ENCODE measurements at regions not wholly inside any gene's neighbourhood (a gene's known extent, or its start where the extent isn't known, plus 50 kb on each side); places are given as distances from the start of the nearest gene placed in this dataset.
"Not testable (repeated sequence)": the region's sequence is repeated elsewhere in the genome, so short reads cannot be mapped to it uniquely, and the experiment has no call there.

DNA sequence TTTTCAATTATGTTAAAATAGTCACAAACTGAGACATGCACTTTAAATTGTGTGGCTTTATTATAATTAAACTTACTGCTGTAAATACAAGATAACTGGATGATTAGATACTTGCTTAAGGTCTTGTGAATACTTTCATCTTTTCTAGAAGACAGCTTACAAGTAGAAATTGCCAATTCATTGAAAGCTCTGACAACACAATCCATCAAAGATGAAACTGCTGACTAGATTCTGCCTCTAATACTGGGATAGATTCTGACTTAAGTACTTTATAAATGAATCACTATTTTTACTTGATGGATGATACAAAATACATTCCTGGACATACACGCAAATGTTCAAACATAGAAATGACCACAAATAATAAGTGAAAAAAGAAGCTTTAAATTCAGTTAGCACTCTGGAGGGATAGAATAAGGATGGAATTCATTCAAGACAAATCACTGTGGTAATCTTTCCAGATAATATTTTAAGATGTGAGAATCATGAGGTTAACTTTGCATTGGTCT lies 876.8 kb downstream of the RPS29 start:
- no peak for DNase-seq

DNA sequence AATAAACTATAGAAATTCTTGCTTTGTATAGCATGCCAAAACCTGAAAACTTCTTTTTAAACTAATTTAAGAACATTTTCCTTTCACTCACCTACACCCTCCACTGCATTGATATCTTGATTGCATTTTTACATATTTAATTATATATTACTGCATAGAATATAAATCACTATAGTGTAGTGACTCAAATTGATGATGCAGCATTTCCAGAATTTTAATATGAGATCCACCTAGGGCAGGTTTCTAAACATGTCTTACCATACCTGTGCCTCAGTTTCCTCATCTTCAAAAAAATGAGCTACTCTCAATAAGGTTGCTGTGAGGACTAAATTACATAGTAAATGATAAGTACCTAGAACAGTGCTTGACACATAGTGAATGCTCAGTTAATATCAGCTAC lies 881.5 kb downstream of the RPS29 start:
- no peak for DNase-seq

DNA sequence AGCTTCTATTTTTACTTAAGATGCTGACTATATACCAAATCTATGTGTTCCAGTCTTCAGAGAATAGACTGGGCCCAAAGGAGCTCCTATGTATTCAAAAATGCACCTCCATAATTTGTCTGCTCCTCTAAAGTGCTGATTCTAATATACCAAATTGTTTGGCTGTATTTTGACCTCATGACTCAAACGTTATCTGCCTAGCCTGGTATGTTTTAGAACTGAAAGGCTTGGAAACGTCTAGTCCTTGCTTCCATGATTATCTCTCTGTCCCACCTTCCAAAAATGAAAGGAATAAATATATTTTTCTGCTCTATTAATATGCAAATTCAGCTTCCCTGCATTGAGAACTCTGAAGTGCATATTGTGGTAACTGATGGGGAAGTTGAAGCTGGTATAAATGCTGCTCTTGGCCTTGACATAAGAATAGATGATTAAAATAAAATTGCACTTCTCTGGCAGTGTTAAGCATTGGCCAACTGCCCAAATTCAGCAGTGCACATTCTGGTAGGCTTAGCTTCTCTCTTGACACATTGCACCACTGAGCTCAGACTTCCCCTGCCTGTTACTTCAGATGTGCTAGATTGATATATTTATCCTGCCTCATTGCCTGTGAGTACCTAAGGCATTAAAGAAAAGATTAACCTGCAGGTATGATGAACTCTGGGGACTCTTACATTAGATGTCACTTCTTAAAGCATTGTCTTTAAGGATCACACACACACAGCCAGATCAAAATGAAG lies 882.3 kb downstream of the RPS29 start:
- no peak for DNase-seq

DNA sequence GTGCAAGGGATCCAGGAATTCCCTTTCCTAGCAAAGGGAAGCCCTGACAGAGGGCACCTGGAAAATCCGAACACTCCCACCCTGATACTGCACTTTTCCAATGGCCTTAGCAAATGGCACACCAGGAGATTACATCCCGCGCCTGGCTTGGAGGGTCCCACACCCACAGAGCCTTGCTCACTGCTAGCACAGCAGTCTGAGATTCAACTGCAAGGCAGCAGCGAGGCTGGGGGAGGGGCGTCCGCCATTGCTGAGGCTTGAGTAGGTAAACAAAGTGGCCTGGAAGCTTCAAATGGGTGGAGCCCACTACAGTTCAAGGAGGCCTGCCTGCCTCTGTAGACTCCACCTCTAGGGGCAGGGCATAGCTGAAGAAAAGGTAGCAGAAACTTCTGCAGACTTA lies 888.8 kb downstream of the RPS29 start:
- DNase-seq: not testable (repeated sequence)

DNA sequence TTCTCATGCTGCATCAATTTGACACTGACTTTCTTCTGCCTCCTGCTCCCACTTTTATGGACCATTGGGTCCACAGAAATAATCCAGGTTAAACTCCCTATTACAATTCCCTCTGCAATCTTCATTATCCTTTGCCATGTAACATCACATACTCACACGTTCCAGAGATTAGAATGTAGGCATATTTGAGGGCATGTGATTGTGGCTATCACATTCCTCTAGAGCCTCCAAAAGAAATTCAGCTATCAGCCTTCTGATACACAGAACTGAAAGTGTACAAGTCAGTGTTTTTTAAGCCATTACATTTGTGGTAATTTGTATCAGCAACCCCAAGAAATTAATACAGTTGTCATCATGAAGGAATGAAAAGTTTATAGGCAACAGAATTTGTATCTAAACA lies 892.4 kb downstream of the RPS29 start:
- no peak for DNase-seq

DNA sequence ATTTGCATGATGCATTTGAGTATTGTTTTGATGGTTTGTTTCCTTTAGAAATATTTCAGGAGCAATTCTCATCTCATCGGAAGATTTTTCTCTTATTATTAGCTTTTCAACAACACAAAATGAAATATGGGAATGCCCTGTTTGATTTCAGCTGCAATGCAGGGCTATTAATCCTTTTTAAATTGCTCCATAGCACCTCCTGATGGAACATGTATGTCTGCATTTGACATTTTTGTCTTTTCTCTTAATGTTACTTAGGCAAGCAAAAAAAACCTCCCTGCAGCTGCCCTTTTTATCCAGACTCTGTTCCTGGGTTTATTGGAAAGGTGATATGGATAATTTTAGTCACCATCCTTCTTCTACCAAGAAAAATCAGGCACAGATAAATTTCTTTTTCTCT lies 895.8 kb downstream of the RPS29 start:
- no peak for DNase-seq

DNA sequence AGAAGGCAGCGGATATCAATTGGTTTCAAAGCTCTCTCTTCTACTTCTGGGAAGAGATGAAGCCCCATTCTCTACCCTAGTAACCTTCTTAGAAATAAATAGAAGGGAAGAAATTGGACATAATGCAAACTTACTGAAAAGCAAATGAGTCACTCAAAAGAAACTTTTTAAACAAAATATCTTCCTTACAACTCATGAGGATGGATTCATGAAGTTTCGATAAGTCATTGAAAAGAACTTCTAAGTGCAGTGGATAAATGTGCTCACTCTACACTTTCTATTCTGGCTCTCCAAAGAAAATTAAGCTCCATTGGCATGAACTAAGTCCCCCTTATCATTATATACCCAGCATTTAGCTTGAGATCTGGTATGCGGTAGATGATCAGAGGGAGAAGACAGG lies 899.5 kb downstream of the RPS29 start:
- no peak for DNase-seq

DNA sequence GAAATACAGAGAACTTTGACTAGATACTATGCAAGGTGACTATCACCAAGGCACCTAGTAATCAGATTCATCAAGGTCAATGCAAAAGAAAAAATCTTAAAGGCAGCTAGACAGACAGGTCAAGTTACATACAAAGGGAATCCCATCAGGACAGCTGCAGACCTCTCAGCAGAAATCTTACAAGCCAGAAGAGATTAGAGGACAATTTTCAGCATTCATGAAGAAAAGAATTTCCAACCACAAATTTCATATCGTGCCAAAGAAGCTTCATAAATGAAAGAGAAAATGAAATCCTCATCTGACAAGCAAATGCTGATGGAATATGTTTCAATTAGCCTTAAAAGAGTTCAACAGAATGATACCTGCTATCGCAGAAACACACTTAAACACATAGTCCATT lies 913.7 kb downstream of the RPS29 start:
- no peak for DNase-seq

DNA sequence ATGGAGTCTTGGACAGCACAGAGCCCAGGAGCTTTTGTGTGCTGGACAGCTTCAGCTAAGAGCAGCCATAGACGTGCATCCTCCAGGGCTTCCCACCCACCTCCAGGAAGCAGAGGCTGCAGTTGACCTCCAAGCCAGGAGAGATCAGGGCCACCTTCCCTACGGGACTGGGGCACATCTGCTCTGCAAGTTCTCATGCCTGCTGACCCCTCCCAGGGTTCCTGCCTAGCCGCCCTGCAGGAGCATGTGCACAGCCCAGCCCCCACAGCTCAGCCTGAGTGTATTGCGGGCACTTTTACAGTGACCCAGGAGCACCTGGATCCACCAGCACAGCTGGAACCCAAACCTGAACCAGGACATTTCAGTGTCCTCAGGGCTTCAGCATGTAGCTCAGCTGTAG lies 915.2 kb downstream of the RPS29 start:
- no peak for DNase-seq

DNA sequence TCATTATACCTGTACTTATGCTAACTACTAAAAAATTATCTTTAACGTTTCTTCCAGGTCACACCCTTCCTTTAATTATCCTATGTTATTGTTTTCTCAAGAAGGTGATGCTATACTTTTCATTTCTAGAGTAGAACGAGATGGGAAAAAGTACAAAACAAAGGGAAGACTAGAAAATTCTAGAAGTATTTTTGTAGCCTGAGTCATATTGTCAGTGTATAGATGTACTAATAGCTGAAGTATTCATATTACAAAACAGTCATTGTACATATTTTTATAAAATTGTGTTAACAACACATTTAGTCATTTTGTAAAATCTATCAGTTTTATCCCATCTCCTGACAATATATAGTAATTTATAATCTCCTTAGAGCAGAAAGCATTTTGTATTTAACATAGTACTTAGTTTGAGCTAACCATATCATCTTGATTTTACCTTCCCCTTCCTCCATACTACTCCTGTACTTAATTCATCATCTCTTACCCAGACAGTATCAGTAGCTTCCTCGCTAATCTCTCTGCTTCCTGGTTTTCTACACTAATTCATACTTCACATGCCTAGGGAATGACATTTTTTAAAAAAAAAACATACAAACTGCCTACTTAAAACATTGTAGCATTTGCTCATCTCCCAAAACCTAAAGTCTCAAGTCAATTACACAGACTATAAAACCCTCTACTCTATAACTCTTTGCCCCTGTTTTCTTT lies 920.9 kb downstream of the RPS29 start:
- DNase-seq: no peak

DNA sequence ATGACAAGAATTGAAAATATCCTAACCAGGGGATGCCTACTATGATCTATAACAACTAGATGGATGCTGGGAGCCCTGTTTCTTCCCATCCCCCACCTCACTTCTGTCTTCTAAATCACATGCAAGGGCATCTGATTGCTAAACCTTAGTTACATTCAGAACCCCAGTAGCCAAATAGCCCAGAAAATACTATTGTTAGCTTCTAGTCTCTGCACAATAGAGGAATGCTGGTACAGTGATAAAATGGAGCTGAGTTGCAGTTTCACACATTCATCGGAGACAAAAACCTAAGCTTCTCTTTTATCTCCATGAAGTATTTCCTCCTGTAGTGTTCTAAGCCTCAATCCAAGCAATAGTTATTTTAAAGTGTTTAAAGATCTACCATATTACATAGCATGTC lies 942.9 kb downstream of the RPS29 start:
- no peak for DNase-seq

DNA sequence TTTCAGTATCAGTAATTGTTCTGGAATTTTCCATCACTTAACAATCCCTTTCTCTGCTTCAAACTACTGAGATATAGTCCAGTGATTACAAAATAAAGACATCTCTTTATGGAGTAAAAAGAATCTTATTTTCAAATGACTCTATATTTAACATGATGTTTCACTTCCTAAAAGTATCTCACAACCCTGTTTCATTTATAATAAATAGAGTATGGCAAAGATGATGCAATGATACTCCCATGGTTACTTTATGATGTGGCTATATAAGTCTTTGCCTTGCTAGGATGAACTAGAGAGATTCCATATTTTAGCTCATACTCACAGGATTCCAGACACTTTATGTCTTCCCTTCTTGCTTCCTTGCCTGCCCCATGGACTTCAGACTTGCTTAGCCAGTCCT lies 953.5 kb upstream of the MDGA2 start:
- no peak for DNase-seq

DNA sequence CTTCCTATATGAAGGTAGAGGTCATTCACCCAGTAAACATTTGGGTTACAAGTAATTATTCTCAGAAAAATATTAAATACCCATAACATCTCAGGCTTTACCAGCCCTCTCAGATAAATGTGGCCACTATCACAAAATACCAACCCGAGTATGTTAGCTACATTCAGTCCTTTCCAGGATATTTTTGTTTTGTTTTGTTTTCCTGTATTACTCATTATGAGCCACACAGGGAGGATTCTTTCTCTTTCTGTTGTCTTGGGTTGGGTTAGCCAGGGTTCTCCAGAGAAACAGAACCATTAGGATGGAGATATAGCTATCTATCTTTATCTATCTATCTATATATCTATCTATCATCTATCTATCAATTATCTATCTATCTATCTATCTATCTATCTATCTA lies 947.6 kb upstream of the MDGA2 start:
- no peak for DNase-seq

DNA sequence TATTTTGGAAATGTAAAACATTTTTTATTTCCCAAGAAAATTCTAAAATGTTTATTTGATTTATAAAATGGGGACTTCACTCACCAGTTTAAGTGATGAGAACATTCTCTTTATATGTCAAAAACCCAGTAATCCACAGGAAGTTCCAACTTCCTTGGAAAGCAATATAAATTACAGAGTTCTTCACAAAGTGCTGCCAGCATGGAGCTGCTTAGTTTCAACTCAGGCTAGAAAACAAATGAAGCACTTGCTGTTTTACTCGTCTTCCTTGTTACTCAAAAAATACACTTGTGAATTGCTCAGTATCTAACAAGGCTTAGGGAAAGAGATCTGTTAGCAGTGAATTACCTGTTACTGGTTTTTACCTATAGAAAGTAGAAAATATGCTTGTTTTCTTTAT lies 942.7 kb upstream of the MDGA2 start:
- DNase-seq: no peak

DNA sequence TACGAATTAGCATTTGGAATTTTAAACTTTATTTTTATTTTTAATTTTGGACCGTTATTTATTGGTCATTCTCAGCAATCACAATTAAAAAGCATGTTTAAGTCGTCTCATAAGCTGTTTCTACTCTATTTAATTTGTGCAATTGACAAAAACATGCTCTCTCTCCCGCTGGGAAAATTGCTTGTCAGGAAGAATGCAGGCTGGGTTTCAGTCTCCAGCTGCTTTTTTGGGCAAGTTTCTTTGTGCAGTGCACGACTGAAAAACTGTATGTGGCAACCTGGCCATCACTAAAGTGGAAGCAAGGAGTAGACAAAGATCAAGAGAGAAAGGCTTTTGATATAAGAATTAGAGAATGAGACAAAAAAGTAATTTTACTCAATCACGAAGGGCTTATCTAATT lies 941.5 kb upstream of the MDGA2 start:
- DNase-seq: no peak

DNA sequence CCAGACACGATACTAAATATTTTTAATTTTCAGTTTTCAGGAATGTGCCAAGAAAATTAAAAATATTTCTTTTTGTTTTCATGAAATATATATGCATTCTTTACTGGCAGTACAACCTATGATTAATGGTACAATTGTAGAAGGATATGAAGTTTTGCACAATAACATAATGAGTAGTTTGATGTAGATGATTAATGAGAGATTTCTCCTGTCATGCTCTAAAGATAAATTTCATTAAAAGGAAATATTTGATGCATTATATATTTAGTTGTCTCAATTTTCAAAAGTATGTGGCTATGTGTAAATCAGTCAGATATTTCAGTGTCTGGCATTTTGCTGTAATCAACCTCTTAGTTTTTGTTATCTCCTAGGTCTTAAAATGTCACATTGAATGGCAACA lies 940.2 kb upstream of the MDGA2 start:
- no peak for DNase-seq

DNA sequence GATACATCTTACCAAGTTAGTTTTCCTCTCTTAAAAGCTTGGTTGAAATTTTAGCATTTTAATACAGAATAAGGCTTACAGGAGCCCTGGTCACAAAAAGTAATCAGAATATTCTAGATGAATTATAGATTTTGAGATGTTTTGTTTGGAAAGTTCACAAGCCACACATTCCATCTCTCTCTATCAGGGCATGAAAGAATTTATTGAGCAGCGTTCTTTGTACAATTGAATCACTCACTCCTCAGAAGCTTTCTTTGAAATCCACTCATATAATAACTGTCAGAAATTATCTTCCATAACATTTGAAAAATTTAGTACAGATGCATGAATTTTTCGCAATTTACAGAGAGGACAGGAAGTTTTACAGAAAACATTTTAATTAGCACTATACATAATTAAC lies 938.6 kb upstream of the MDGA2 start:
- no peak for DNase-seq

DNA sequence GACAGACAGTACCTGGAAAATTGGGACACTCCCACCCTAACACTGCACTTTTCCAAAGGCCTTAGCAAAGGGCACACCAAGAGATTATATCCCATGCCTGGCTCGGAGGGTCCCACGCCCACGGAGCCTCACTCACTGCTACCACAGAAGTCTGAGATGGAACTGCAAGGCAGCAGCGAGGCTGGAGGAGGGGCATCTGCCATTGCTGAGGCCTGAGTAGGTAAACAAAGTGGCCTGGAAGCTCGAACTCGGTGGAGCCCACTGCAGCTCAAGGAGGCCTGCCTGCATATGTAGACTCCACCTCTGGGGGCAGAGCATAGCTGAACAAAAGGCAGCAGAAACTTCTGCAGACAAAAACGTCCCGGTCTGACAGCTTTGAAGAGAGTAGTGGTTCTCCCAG lies 931.6 kb upstream of the MDGA2 start:
- DNase-seq: not testable (repeated sequence)

DNA sequence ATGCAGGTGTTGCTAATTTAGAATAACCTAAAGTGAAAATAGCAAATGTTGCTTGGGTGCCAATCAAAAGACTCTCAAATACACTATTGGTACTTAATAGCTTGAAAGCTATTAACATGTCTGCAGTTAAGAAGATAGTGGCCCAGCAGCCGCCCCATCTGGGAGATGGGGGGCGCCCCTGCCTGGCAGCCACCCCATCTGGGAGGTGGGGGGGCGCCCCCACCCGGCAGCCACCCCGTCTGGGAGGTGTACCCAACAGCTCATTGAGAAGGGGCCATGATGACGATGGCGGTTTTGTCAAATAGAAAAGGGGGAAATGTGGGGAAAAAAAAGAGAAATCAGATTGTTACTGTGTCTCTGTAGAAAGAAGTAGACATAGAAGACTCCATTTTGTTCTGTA lies 923.1 kb upstream of the MDGA2 start:
- no peak for DNase-seq

DNA sequence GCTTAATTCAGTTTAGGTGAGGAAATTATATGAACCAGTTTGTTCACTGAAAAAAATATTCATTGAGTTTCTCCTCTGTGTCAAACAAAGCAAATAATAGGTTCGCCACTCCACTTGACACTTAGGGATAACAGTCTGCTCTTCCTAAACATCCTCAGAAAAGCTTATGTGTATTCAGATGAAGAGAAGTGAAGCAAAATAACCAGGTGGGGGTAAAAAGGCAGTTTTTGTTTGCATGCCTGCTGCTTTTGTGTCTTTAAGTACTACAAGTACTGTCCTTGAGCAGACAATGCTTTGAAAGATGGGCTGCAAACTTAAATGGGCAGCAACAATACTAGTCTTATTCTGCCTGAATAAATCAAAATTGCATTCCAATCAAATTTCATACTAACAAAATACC lies 910.7 kb upstream of the MDGA2 start:
- DNase-seq: no peak

DNA sequence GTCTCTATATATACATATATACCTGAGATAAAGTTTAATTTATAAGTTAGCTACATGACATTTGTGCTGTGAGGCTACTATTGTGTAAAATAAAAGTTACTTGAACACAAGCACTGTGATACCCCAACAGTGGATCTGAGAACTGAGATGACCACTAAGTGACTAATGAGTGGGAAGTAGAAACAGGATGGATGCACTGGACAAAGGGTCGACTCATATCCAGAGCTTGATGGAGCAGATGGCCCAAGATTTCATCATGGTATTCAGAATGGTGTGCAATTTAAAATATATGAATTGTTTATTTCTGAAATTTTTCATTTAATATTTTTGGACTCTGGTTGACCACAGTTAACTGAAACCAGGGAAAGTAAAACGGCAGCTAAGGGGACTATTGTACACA lies 908.6 kb upstream of the MDGA2 start:
- DNase-seq: no peak

DNA sequence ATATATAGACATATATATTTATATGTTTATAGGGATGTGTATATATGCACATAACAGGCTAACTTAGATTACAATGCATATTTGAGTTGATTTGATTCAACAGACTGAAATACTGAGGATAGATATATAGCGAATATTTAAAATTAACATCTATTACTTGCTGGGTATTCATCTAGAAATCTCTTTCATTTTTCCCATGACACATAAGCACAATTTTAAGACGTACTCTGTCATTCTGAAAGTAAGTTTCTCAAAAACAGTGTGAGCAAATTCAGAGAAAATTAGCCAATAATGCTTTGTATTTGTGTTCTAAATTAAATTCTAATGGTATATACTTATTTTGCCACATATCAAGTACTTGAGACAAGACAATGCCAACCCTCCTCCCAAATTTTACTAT lies 907.5 kb upstream of the MDGA2 start:
- no peak for DNase-seq

DNA sequence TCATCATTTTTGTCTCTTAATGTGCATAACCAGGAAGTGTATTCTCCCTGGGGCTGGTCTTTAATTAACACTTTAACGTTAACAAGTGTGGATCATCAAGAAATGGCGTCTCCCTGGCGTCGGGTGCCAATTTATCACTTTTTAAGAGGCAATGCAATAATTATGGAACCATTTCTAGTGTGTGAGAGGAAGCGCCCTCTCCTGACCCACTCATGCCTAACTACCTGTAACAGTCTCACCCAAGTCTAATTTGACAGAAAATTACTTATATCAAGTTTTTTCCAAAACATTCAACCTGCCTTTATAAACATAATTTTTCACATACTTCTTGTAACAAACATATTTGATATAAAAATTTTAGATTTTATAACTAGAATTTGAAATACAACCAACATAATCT lies 905.3 kb upstream of the MDGA2 start:
- DNase-seq: no peak

DNA sequence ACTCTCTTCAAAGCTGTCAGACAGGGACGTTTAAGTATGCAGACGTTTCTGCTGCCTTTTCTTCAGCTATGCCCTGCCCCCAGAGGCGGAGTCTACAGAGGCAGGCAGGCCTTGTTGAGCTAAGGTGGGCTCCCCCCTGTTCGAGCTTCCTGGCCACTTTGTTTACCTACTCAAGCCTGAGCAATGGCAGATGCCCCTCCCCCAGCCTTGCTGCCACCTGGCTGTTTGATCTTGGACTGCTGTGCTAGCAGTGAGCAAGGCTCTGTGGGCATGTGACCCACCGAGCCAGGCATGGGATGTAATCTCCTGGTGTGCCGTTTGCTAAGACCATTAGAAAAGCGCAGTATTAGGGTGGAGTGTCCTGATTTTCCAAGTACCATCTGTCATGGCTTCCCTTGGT lies 900.4 kb upstream of the MDGA2 start:
- no peak for DNase-seq

Data from skin of body (tissue), 1 donor.